ENCODE measurements at regions not wholly inside any gene's neighbourhood (a gene's known extent, or its start where the extent isn't known, plus 50 kb on each side); places are given as distances from the start of the nearest gene placed in this dataset.

- TF ChIP-seq CTCF (IDR thresholded peaks at IDR 0.05) (no peak), POLR2A (IDR thresholded peaks at IDR 0.05) (no peak)
These were observed 460.4 kb upstream of the NAALADL2 start for GRCh38 chr3:174398761-174399160.
